SJSA1 (cell line): ENCODE measurements at regions not wholly inside any gene's neighbourhood (a gene's known extent, or its start where the extent isn't known, plus 50 kb on each side); places are given as distances from the start of the nearest gene placed in this dataset.

Source experiments
- DNase-seq, 2 experiments: peaks; one replicate each; pipeline ENCODE4 v3.0.0-alpha.2; 2015 to 2020; ENCODE audit warnings: low spot score in 2 of 2, low read depth in 1 of 2
- H3K27ac ChIP-seq: fragments of 250-450 bp; sonication (Bioruptor Pico); 2 replicates; pipeline ENCODE4 v1.5.1; 2020; ENCODE audit warnings: mild to moderate bottlenecking, moderate library complexity
- H3K27me3 ChIP-seq: fragments of 250-450 bp; sonication (Bioruptor Pico); replicated peaks from 2 replicates; pipeline ENCODE4 v1.5.1; 2020; ENCODE audit warnings: mild to moderate bottlenecking, moderate library complexity
- H3K36me3 ChIP-seq: fragments of 250-450 bp; sonication (Bioruptor Pico); 2 replicates; pipeline ENCODE4 v1.5.1; 2020; ENCODE audit warnings: mild to moderate bottlenecking
- H3K4me1 ChIP-seq: fragments of 250-450 bp; sonication (Bioruptor Pico); replicated peaks from 2 replicates; pipeline ENCODE4 v1.6.1; 2021; ENCODE audit warnings: mild to moderate bottlenecking
- H3K4me3 ChIP-seq: fragments of 250-450 bp; sonication (Bioruptor Pico); 2 replicates; pipeline ENCODE4 v1.5.1; 2020; ENCODE audit warnings: mild to moderate bottlenecking
- H3K9me3 ChIP-seq: fragments of 250-450 bp; sonication (Bioruptor Pico); replicated peaks from 2 replicates; pipeline ENCODE4 v1.5.1; 2020; ENCODE audit warnings: mild to moderate bottlenecking

- no peaks in the 10 kb centered on the region; the same call in 1 of the 2 replicates for H3K9me3 ChIP-seq
- H3K4me3 ChIP-seq = no peak overlapping the region
- H3K36me3 ChIP-seq = no peaks in the 10 kb centered on the region
- DNase-seq = no peak
- no peaks in the 10 kb centered on the region for H3K27me3 ChIP-seq
- H3K27ac ChIP-seq = no peak overlapping the region
- H3K4me1 ChIP-seq = no peaks in the 10 kb centered on the region
These were observed 146.8 kb upstream of the SPEF2 start for GRCh38 chr5:35470866-35471265.

GRCh38 chr5:35468811-35469210, 148.9 kb upstream of the SPEF2 start:
- DNase-seq = no peak
- Histone ChIP-seq H3K27me3 (no peaks in the 10 kb centered on the region), H3K4me3 (no peak overlapping the region), H3K4me1 (no peaks in the 10 kb centered on the region), H3K27ac (no peak overlapping the region), H3K36me3 (no peaks in the 10 kb centered on the region), H3K9me3 (no peaks in the 10 kb centered on the region; the same call in 1 of the 2 replicates)

- Histone ChIP-seq H3K4me3 (no peak overlapping the region), H3K4me1 (no peaks in the 10 kb centered on the region), H3K9me3 (no peaks in the 10 kb centered on the region; the same call in 1 of the 2 replicates), H3K27ac (no peak overlapping the region), H3K36me3 (no peaks in the 10 kb centered on the region), H3K27me3 (no peaks in the 10 kb centered on the region)
- DNase-seq = no peak
These were observed 150.9 kb upstream of the SPEF2 start for GRCh38 chr5:35466746-35467145.

DNA sequence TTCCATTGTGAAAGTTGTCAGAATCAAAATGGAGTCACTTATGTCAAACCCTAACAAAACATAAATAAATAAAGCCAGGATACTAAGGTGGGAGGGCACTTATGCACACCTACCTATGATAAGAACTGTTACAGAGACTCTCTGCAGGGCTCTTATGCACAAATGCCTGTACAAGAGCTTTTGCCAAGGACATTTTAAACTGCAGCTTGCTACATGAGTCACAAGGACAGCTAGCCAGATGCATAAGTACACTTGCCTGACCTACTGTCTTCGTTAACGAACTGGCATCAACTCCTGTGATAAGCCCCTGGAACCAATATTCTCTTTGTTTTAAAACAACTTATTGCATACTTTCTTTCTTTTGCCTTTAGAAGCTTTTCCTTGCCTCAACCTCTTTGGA, 152.9 kb upstream of the SPEF2 start:
- no peak overlapping the region for H3K4me3 ChIP-seq
- no peaks in the 10 kb centered on the region for H3K9me3 ChIP-seq

GRCh38 chr5:35461530-35461929, 156.1 kb upstream of the SPEF2 start:
- no peaks in the 10 kb centered on the region for H3K36me3 ChIP-seq
- no peak for DNase-seq
- H3K27me3 ChIP-seq = no peaks in the 10 kb centered on the region
- no peak overlapping the region for H3K27ac ChIP-seq
- H3K4me3 ChIP-seq = no peak overlapping the region
- no peaks in the 10 kb centered on the region for H3K4me1 ChIP-seq
- H3K9me3 ChIP-seq = no peaks in the 10 kb centered on the region

More for the DNA sequence above, 152.9 kb upstream of the SPEF2 start:
- Histone ChIP-seq H3K4me1 (no peaks in the 10 kb centered on the region), H3K27me3 (no peaks in the 10 kb centered on the region), H3K27ac (no peak overlapping the region), H3K36me3 (no peaks in the 10 kb centered on the region)
- no peak for DNase-seq

DNA sequence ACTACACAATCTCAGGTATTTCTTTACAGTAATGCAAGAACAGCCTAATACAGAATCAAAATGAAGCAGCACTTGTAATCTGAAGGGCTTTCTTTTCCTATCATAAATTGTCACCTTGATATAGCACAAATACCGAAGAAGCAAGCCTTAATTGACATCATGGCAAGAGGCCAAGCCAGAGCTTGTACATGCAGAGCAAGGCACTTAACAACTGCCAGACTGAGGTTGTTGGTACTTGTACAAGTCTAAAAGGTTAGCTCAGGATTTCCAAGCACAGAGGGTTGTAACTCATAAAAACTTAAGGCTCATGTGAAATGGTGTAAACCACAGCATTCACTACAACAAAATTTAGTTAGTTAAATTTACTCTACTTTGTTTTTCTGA, 158.8 kb upstream of the SPEF2 start:
- no peaks in the 10 kb centered on the region for H3K4me1 ChIP-seq
- H3K36me3 ChIP-seq = no peaks in the 10 kb centered on the region
- no peaks in the 10 kb centered on the region for H3K9me3 ChIP-seq
- no peak overlapping the region for H3K27ac ChIP-seq
- no peaks in the 10 kb centered on the region for H3K27me3 ChIP-seq
- no peak for DNase-seq
- H3K4me3 ChIP-seq = no peak overlapping the region

- no peaks in the 10 kb centered on the region for H3K9me3 ChIP-seq
- DNase-seq = no peak
- no peaks in the 10 kb centered on the region for H3K36me3 ChIP-seq
- H3K27ac ChIP-seq = no peak overlapping the region
- H3K4me3 ChIP-seq = no peak overlapping the region
- no peaks in the 10 kb centered on the region for H3K4me1 ChIP-seq
- no peaks in the 10 kb centered on the region for H3K27me3 ChIP-seq
These were observed 159.5 kb upstream of the SPEF2 start for GRCh38 chr5:35457912-35458823.

- H3K27me3 ChIP-seq = no peaks in the 10 kb centered on the region
- no peaks in the 10 kb centered on the region for H3K36me3 ChIP-seq
- no peak for DNase-seq
- no peaks in the 10 kb centered on the region for H3K9me3 ChIP-seq
- H3K4me3 ChIP-seq = no peak overlapping the region
- H3K27ac ChIP-seq = no peak overlapping the region
- no peaks in the 10 kb centered on the region for H3K4me1 ChIP-seq
These were observed 161.2 kb upstream of the SPEF2 start for GRCh38 chr5:35456506-35456905.

GRCh38 chr5:35454011-35454525, 163.6 kb upstream of the SPEF2 start:
- DNase-seq = no peak
- Histone ChIP-seq H3K4me3 (no peak overlapping the region), H3K27ac (no peak overlapping the region), H3K4me1 (no peaks in the 10 kb centered on the region), H3K27me3 (no peaks in the 10 kb centered on the region), H3K9me3 (no peaks in the 10 kb centered on the region), H3K36me3 (no peaks in the 10 kb centered on the region)

DNA sequence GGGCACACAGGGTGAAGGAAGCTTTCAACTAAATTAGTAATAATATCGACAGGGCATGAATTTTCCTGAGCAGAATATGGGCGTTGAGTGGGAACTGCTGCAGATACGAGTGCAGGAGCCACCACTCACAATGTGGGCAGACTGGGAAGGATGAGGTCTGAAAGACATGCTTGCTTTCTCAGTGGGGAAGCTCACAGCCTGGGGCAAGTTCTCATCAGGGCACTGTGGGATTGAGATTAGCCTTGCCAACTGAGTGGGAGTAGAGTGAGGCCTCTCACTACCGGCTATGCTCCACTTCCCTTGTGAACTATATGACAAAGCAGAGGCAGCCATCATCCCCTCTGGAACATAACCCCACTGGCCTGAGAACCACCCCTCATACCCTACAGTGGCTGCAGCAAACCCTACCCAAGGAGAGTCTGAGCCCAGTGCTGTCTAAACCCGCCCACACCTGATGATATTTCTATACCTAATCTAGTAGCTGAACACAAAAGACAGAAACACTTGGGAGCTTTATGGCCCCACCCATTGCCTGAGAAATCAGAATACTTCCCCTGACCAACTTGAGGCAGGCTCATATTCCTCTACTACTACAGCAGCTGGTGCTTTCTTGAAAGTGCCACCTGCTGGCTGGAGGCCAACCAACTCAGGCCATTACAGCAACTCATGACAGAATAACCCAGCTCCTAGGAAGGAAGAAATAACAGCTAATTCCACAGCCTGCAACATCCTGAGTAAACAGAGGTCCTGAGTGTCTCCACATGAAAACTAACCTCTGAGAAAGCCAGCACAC, 173.7 kb upstream of the SPEF2 start:
- Histone ChIP-seq H3K4me1 (no peaks in the 10 kb centered on the region), H3K9me3 (no peaks in the 10 kb centered on the region), H3K27ac (no peak overlapping the region), H3K4me3 (no peak overlapping the region), H3K36me3 (no peaks in the 10 kb centered on the region), H3K27me3 (no peaks in the 10 kb centered on the region)
- no peak for DNase-seq

DNA sequence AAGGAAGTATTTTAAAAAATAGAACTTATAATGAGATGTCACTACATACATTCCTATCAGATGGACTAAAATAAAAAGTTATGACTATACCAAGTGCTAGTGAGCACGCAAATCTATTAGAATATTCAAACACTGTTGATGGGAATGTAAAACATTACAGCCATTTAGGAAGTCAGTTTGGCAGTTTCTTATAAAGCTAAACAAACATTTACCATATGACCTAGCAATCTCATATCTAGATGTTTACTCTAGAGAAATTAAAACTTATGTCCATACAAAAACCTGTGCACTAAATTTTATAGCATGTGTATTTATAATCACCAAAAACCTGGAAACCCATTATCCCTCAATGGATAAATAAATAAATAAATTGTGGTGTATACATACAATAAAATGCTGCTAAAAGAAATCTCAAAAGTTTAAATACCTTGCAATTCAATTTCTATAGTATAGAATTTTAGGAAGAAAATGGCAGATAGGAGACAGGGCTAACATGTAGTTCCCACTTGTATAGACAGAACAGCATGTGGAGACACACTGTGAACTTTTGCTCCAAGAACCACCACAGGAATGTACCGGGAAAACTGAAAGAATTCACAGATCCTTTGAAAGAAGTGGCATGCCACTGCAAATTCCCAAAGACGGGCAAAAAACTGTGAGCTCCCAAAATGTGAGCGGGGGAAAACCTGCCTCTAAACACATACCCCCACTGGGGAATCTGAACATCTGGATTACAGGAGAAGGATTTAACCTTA, 174.6 kb upstream of the SPEF2 start:
- Histone ChIP-seq H3K4me3 (no peak overlapping the region), H3K9me3 (no peaks in the 10 kb centered on the region), H3K4me1 (no peaks in the 10 kb centered on the region), H3K36me3 (no peaks in the 10 kb centered on the region), H3K27me3 (no peaks in the 10 kb centered on the region), H3K27ac (no peak overlapping the region)
- DNase-seq = no peak

GRCh38 chr5:35440409-35440808, 177.3 kb upstream of the SPEF2 start:
- H3K9me3 ChIP-seq = no peaks in the 10 kb centered on the region
- no peak overlapping the region for H3K4me3 ChIP-seq
- DNase-seq = no peak
- no peak overlapping the region for H3K27ac ChIP-seq
- H3K27me3 ChIP-seq = no peaks in the 10 kb centered on the region
- no peaks in the 10 kb centered on the region for H3K36me3 ChIP-seq
- H3K4me1 ChIP-seq = no peaks in the 10 kb centered on the region

DNA sequence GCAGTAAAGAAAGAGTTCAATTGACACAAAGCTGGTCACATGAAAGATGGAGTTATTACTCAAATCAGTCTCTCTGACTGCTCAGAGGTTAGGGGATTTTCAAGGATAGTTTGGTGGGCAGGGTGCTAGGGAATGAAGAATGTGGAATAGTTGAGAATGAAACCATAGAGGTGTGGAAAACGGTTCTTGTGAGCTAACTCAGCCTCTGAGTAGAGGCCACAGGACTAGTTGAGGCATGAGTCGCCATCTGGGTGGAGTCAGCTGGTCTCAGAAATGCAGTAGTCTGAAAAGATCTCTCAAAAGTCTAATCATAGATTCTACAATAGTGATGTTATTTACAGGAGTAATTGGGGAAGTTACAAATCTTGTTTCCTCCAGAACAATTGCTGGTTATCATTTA, 178.9 kb upstream of the SPEF2 start:
- no peaks in the 10 kb centered on the region for H3K36me3 ChIP-seq
- no peaks in the 10 kb centered on the region for H3K27me3 ChIP-seq
- H3K27ac ChIP-seq = no peak overlapping the region
- no peaks in the 10 kb centered on the region for H3K9me3 ChIP-seq
- no peak for DNase-seq
- no peak overlapping the region for H3K4me3 ChIP-seq
- no peaks in the 10 kb centered on the region for H3K4me1 ChIP-seq
